ENCODE measurements at regions not wholly inside any gene's neighbourhood (a gene's known extent, or its start where the extent isn't known, plus 50 kb on each side); places are given as distances from the start of the nearest gene placed in this dataset.
"Not testable (repeated sequence)": the region's sequence is repeated elsewhere in the genome, so short reads cannot be mapped to it uniquely, and the experiment has no call there.

- no peak for DNase-seq
Measured at GRCh38 chr10:30169342-30169741, 110.0 kb upstream of the JCAD start.

- DNase-seq = no peak
Measured at GRCh38 chr10:30166929-30167328, 107.5 kb upstream of the JCAD start.

GRCh38 chr10:30163410-30163809 is 104.0 kb upstream of the JCAD start:
- DNase-seq = not testable (repeated sequence)

- not testable (repeated sequence) for DNase-seq
Measured at GRCh38 chr10:30162796-30163195, 103.4 kb upstream of the JCAD start.

GRCh38 chr10:30160271-30160982 is 101.0 kb upstream of the JCAD start:
- DNase-seq = no peak

- not testable (repeated sequence) for DNase-seq
Measured at GRCh38 chr10:30159614-30160013, 100.2 kb upstream of the JCAD start.

GRCh38 chr10:30158325-30158960 is 99.1 kb upstream of the JCAD start:
- DNase-seq = no peak

- no peak for DNase-seq
Measured at GRCh38 chr10:30155401-30155800, 96.0 kb upstream of the JCAD start.

GRCh38 chr10:30154561-30154960 is 95.2 kb upstream of the JCAD start:
- no peak for DNase-seq

- no peak for DNase-seq
Measured at GRCh38 chr10:30154126-30154525, 94.7 kb upstream of the JCAD start.

- DNase-seq = peak; percentile 64
Measured at GRCh38 chr10:30151581-30152389, 92.4 kb upstream of the JCAD start.

- no peak for DNase-seq
Measured at GRCh38 chr10:30141423-30141822, 82.0 kb upstream of the JCAD start.

GRCh38 chr10:30134171-30134945 is 75.0 kb upstream of the JCAD start:
- DNase-seq = no peak

GRCh38 chr10:30133198-30133597 is 73.8 kb upstream of the JCAD start:
- DNase-seq = no peak

GRCh38 chr10:30131369-30131768 is 72.0 kb upstream of the JCAD start:
- DNase-seq = not testable (repeated sequence)

GRCh38 chr10:30129326-30129725 is 69.9 kb upstream of the JCAD start:
- DNase-seq = not testable (repeated sequence)

GRCh38 chr10:30127120-30127541 is 67.7 kb upstream of the JCAD start:
- no peak for DNase-seq

GRCh38 chr10:30125496-30125895 is 66.1 kb upstream of the JCAD start:
- no peak for DNase-seq

- DNase-seq = no peak
Measured at GRCh38 chr10:30124704-30125103, 65.3 kb upstream of the JCAD start.

GRCh38 chr10:30121401-30121800 is 62.0 kb upstream of the JCAD start:
- DNase-seq = no peak

- no peak for DNase-seq
Measured at GRCh38 chr10:30118590-30118989, 59.2 kb upstream of the JCAD start.

GRCh38 chr10:30117812-30118501 is 58.6 kb upstream of the JCAD start:
- DNase-seq = no peak

Measured in HCEC 1CT (cell line).